ENCODE measurements at regions not wholly inside any gene's neighbourhood (a gene's known extent, or its start where the extent isn't known, plus 50 kb on each side); places are given as distances from the start of the nearest gene placed in this dataset.

DNA sequence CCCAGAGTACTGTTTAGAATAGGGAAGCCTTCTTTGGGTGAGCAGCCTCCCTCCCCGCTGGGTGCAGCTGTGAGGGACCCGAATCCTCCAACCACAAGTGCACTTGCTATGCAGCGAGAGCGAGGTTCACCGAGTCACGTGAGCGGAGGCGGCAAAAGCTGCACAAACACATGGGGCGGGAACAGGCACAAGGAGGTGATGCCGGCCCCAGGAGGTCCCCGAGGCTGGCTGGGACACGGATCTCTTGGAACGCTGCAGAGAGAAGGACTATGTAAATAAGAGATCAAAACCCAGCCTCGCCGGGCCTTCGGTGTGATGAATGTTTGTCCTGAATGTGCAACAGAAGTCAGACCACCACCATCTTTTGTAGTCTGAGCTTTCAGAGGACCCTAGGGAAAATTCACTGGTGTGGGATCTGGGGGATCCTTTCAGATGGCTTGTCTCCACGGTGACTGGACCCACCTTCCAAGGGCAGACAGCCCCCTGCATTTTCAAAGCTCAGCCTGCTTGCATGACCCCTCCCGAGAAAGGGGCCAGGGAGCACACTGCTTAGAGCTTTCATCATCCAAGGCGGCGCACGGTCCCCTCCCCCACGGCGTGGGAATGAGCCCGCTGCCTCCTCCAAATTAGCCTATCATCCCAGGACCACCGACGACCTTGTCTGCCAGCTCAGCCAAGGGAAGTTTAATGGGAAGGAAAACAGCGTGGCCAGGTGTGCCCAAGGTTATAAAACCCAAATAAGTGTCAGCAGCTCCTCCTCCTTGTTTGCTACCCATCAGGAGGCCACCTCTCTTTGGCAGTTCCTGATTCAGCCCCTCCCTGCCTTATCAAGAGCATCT is 327.7 kb downstream of the CXCL12 start:
- no peak for DNase-seq (ENCODE audit: low read depth)

- no peak for DNase-seq (ENCODE audit: low read depth)
These were observed 328.7 kb downstream of the CXCL12 start for GRCh38 chr10:44056206-44056605.

DNA sequence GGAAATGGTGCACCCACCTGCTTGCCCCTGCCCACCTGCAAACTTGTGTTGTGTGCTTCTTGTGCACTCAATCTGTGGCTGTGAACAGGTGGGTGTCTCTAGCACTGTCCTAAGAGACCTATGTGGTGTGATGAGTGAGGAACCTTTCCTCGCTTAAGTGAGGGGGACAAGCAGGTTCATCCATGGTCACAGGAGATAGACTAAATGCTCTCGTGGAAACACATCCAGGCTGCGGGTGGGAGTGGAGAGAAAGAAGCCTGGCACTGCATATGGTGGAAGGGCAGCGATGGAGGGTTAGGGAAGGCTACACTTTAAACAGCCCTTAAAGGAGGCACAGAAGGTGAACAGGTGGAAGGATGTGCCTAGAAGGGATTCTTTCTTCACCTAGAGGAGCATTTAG is 330.9 kb downstream of the CXCL12 start:
- no peak for DNase-seq (ENCODE audit: low read depth)

GRCh38 chr10:44053391-44053790 is 331.5 kb downstream of the CXCL12 start:
- DNase-seq (ENCODE audit: low read depth) = no peak

GRCh38 chr10:44051584-44052385 is 333.1 kb downstream of the CXCL12 start:
- no peak for DNase-seq (ENCODE audit: low read depth)

GRCh38 chr10:44051091-44051490 is 333.8 kb downstream of the CXCL12 start:
- no peak for DNase-seq (ENCODE audit: low read depth)

DNA sequence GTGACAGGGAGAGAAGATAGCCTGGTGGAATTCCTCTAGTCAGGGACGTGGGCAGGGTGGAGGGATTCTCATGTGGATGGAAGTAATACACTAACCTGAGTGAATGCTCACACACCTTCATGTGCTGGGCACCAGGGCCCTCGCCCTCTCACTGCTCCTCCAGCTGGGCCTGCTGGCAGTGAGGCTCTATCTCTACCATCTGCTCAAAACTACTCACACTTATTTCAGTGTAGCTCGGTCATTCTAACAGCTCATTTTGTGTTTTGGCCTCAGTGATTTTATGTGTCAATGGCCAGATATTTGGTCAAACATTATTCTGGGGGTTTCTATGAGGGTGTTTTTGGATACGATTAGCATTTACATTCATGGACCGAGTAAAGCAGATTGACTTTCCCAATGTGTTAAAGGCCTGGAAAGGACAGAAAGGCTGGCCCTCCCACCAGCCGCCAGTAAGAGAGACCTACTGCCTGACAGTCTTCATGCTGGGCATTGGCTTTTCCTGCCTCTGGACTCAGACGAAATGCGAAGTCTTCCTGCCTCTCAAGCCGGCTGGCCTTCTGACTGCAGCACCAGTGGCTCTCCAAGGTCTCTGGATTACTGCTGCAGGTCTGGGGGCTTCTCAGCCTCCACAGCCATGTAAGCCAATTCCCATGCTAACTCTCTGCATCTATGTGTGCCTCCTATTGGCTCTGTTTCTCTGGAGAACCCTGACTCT is 335.4 kb downstream of the CXCL12 start:
- DNase-seq (ENCODE audit: low read depth) = no peak

GRCh38 chr10:44047361-44047760 is 337.5 kb downstream of the CXCL12 start:
- DNase-seq (ENCODE audit: low read depth) = no peak

DNA sequence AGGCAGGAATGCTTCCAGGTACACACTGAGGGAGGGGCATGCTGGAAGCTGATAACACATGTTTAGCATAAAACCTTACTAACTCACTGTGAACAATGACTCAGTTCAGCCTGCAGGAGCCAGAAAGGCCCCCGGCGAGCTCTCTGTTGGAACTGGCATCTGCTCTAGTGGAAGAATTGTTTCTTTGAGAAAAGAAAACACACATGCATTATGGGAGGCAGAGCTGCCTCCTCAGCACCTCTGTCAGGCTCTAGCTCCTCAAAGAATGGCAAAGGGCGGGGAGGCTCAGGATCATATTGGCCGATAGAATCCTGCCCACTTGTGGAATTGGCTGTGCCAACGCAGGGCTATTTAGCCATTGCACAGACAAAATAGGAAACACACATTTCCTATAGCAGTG is 338.3 kb downstream of the CXCL12 start:
- no peak for DNase-seq (ENCODE audit: low read depth)

GRCh38 chr10:44045020-44045419 is 339.9 kb downstream of the CXCL12 start:
- DNase-seq (ENCODE audit: low read depth) = no peak

- no peak for DNase-seq (ENCODE audit: low read depth)
These were observed 340.3 kb downstream of the CXCL12 start for GRCh38 chr10:44044549-44044948.

DNA sequence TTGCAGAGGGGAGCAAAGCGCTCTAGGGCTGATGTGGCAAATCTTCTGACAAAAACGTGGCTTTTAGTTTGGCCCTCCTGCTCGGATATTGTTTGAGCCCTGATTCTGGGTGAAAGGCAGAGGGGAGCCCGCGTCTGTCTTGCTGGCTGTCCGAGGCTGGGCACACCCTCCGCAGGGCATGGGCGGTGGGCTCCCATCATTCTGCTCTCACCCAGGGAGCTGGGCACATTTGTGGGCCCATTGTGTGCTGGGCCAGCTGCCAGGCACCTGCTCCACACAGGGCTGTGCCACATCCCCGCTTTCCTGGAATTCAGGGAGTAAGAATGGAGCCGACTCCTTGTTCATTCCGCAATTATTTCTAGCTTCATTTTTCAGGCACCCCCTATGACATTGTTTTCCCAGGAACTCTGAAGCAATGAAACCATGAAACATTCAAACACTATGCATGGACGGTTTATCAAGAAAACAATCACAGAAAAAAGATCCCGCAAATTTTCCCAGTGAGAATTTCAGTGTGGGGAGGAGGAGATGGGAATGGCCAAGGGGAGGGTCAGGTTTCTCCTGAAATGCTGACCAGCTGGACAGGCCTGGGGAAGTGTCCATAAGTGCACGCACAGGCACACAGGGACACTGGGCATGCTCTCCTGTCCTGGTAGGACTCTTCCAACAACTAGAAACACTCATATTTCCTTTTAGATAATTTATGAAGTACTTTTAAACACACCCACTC is 341.1 kb downstream of the CXCL12 start:
- DNase-seq (ENCODE audit: low read depth) = no peak

DNA sequence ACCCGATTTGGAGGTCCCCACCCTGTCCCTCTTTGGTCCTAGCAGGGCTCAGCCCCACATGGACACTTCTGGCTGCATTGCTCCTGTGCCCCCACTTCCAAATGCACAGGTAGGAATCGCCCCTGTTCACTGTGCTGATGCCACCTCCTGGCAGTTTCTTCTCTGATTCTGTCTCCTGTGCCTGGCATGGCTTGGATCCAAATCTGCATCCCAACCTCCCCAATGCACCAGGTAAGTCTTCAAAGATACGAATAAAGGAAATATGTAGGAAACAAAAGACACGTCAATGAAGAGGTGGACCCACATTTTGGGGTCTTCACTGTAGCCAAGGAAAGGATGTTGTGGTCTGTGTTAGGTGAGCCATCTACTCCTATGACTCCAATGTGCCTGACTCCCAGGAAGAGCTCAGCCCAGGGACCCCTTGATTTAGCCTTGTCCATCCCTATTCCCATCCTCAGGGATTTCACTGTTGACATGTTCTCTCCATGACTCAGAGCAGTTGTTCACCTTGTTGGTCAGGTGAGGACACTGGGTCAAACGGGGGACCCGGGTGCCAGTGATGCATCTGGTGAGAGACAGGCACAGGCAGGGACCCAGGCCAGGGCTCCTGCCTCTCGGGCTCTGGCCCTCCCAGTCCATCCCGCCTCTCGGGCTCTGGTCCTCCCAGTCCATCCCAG is 341.8 kb downstream of the CXCL12 start:
- DNase-seq (ENCODE audit: low read depth) = no peak

DNA sequence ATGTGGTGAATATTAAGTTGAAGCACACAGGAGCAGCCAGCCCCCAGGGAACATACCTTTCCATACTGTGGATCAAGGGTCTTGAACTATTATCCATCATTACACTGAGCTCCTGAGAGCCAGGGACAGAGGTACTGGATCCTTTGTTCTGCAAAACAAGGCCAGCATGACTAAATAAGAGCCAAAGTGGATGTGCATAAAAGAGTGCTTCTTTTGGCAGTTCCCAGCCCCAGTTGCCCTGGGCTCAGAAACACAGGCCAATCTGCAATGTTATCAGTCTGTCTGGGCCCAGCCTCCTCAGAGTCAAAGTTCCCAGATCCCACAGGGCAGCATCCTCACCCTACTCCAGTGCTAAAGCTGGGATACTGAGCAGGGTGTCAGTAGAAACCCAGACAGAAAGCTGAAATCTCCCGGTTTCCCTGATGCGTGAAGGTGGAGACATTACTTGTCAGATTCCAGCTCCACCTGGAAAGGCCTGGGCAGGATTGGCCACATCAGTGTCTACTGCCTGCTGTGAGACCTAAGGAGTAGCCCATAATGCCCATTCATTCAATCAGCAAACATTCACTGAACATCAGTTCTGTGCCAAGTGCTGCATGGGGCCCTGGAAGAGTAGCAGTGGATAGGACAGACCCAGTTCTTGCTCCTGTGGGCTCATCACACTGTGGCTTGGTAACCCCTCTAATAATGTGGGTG is 342.7 kb downstream of the CXCL12 start:
- no peak for DNase-seq (ENCODE audit: low read depth)

DNA sequence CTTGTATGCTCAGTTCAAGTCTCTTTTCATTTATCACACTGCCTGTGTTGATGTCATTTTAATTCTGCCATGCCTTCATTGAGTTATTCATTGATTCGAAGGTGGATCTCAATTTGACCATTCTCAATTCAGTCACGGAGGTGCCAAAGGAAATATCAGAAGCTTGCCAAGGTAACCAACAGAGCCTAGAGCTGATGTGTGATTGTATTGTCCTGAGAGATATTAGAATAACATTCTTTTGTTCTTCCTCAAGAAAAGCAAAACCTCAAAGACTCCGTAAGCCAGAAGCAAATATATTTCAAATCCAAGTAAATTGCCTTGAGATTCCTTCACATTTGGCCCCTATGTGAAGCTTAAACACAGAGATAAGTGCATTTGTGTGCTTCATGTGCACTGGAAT is 345.3 kb downstream of the CXCL12 start:
- DNase-seq (ENCODE audit: low read depth) = no peak

- no peak for DNase-seq (ENCODE audit: low read depth)
These were observed 348.5 kb downstream of the CXCL12 start for GRCh38 chr10:44036425-44036824.

GRCh38 chr10:44035474-44036197 is 349.3 kb downstream of the CXCL12 start:
- no peak for DNase-seq (ENCODE audit: low read depth)

GRCh38 chr10:44034946-44035345 is 350.0 kb downstream of the CXCL12 start:
- DNase-seq (ENCODE audit: low read depth) = no peak

DNA sequence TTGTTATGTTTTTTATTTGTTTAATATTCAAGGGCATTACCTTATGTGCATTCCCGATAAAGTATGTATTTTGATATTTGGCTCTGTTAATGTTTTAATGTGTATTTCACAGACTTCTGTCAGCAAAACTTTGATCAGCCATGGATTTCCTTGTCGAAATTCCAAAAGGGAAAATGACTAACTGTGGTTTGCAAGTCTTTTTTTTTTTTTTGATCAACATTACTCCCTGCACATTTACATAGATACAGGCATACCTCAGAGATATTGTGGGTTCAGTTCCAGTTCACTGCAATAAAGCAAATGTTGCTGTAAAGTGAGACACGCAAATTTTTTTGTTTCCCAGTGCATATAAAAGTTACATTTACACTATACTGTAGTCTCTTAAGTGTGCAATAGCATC is 351.9 kb downstream of the CXCL12 start:
- no peak for DNase-seq (ENCODE audit: low read depth)

- no peak for DNase-seq (ENCODE audit: low read depth)
These were observed 352.7 kb downstream of the CXCL12 start for GRCh38 chr10:44032216-44032615.

Data from CMK (cell line).